Colonic mucosa (tissue), 4 donors: ENCODE measurements at regions not wholly inside any gene's neighbourhood (a gene's known extent, or its start where the extent isn't known, plus 50 kb on each side); places are given as distances from the start of the nearest gene placed in this dataset.

Experiments used
- DNase-seq: peaks from one replicate; pipeline ENCODE4 v3.0.0-alpha.2; 2020
- H3K27ac ChIP-seq: fragments of 200-600 bp; one replicate; pipeline ENCODE4 v1.8.0; 2021
- H3K27me3 ChIP-seq: fragments of 200-600 bp; one replicate; pipeline ENCODE4 v1.8.0; 2021
- H3K36me3 ChIP-seq: fragments of 200-600 bp; one replicate; pipeline ENCODE4 v1.8.0; 2021
- H3K4me1 ChIP-seq: fragments of 200-600 bp; one replicate; pipeline ENCODE4 v1.8.0; 2021; ENCODE audit warnings: mild to moderate bottlenecking
- H3K4me3 ChIP-seq: fragments of 200-600 bp; one replicate; pipeline ENCODE4 v1.8.0; 2021
- H3K9ac ChIP-seq, 2 donors: one replicate each; pipeline ENCODE4 v1.7.0; 2013; ENCODE audit warnings: control low read depth in 2 of 2, low read depth in 2 of 2, low read length in 2 of 2
- H3K9me3 ChIP-seq: fragments of 200-600 bp; one replicate; pipeline ENCODE4 v1.8.0; 2021
- intact Hi-C: fragments of 100-400 bp; cut with DNase I; formaldehyde crosslinking; loops from one replicate; pipeline ENCODE4 v1.14.1; 2022
- TF ChIP-seq, protein P1 (sequence below): fragments of 200-600 bp; IDR thresholded peaks from one replicate; pipeline ENCODE4 v1.8.0; 2022; ENCODE audit warnings: antibody characterized with exemption, mild to moderate bottlenecking
- donor health status: healthy.
- donor health status: DM: no; HTN: no; CAD: no.
- donor health status: DM: no; HTN: no; CAD: no.

DNA sequence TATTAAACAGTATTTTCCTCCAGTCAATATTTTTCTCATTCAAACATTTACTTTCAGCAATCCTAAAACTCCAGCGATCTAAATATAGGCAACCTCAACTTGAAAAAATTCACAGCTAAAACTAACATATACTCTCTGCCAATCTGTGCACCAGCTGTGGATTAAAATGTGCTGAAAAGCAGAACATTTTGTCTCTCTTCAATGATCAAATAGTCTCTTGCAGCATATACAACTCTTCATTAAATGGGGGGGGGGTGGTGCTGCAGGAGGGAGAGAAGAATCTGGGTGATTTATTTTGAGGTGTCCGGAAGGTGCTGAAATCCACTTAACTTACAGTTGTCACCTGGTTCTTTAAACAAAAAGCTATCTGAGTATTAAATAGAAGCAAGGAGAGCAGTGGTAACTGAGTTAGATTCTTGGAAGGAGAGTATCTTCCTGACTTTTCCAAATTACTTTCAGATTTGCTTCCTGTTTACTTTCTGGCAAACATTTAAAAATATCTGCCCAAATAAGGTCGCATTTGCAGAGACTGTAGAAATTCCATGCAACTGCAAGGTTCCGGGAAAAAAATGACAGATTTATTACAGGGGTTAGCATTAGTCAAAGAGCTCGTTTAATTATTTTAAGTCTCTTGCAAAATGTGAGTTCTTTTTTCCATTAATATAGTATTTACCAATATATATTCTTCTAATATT lies 904.7 kb upstream of the ACVR2A start:
- H3K4me3 ChIP-seq: no peak overlapping the region
- intact Hi-C loops: no loop called here
- H3K9ac ChIP-seq: no peak overlapping the region
- H3K4me1 ChIP-seq: no peaks in the 10 kb centered on the region
- no peaks in the 10 kb centered on the region for H3K27me3 ChIP-seq
- H3K36me3 ChIP-seq: no peaks in the 10 kb centered on the region
- TF ChIP-seq, protein P1, sequence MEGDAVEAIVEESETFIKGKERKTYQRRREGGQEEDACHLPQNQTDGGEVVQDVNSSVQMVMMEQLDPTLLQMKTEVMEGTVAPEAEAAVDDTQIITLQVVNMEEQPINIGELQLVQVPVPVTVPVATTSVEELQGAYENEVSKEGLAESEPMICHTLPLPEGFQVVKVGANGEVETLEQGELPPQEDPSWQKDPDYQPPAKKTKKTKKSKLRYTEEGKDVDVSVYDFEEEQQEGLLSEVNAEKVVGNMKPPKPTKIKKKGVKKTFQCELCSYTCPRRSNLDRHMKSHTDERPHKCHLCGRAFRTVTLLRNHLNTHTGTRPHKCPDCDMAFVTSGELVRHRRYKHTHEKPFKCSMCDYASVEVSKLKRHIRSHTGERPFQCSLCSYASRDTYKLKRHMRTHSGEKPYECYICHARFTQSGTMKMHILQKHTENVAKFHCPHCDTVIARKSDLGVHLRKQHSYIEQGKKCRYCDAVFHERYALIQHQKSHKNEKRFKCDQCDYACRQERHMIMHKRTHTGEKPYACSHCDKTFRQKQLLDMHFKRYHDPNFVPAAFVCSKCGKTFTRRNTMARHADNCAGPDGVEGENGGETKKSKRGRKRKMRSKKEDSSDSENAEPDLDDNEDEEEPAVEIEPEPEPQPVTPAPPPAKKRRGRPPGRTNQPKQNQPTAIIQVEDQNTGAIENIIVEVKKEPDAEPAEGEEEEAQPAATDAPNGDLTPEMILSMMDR: no peak
- no peaks in the 10 kb centered on the region for H3K9me3 ChIP-seq
- H3K27ac ChIP-seq: no peak overlapping the region
- no peak for DNase-seq

DNA sequence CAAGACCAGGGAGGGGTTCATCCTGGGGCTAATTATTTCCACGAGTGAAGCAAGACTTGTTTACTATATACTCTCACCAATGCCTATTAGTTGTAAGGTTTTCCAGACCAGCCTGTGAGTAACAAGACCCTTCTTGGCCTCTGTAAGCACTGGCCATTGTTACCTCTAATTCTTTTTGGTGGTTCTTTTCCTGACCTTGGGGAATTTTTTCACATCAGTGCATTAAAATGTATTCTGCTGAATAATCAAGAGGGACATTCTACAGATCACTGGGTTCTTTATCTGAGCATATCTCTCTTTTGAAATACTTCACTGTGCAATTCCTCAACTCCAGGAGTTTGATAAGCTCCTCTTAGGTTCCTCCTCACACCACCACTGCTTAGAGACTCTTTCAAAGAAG lies 909.9 kb upstream of the ACVR2A start:
- Histone ChIP-seq H3K9ac (no peak overlapping the region), H3K27me3 (no peaks in the 10 kb centered on the region), H3K36me3 (no peaks in the 10 kb centered on the region), H3K27ac (no peak overlapping the region), H3K4me3 (no peak overlapping the region), H3K9me3 (no peaks in the 10 kb centered on the region), H3K4me1 (no peaks in the 10 kb centered on the region)
- DNase-seq: no peak
- TF ChIP-seq, protein P1: no peak
- intact Hi-C loops: no loop called here

DNA sequence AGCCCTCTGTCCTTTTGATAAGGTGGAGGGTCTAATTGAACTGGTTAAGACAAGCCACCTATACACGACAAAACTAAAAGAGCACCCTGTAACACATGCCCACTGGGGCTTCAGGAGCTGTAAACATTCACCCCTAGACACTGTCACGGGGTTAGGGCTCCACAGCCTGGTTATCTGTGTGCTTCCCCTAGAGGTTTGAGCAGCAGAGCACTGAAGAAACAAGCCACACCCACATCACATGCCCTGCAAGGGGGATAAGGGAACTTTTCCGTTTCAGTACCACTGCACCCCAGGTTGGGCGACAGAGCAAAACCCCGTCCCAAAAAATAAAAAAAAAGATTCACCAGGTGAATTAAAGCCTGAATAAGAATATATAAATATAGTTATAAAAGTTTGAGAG lies 913.7 kb upstream of the ACVR2A start:
- no peaks in the 10 kb centered on the region for H3K36me3 ChIP-seq
- no peak for DNase-seq
- TF ChIP-seq, protein P1: no peak
- H3K27me3 ChIP-seq: no peaks in the 10 kb centered on the region
- H3K9me3 ChIP-seq: no peaks in the 10 kb centered on the region
- intact Hi-C loops: no loop called here
- H3K4me1 ChIP-seq: no peaks in the 10 kb centered on the region
- no peak overlapping the region for H3K9ac ChIP-seq
- no peak overlapping the region for H3K4me3 ChIP-seq
- H3K27ac ChIP-seq: no peak overlapping the region

DNA sequence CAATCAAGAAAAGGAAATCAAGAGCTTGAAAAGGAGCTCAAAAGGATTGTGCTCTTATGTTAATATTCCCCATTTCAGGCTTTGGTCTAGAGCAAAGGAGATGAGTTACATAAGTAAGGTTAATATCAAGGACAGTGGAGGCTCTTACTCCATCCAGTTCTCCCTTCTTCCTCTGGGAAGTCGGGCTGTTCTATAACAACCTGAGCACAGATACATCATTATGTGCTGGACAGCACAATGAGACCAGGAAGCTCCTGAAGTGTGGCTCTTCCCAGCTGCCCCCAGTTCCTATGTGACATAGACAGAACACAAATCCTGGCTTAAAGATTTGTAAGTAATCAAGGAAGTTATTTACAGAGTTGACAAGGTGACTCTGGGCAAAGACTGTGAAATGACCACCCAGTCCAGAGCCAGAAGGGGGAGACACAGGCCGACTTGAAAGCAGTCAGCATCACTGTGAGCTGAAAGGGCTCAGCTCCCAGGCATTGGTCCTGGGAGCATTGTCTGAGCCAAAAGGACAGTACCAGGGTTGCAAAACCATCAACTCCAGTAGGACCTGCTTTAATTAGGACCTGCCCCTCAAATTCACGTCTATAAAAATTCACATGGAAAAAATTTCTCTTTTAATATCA lies 917.6 kb upstream of the ACVR2A start:
- intact Hi-C loops: no loop called here
- TF ChIP-seq, protein P1: peak; percentile 25
- H3K4me3 ChIP-seq: no peak overlapping the region

DNA sequence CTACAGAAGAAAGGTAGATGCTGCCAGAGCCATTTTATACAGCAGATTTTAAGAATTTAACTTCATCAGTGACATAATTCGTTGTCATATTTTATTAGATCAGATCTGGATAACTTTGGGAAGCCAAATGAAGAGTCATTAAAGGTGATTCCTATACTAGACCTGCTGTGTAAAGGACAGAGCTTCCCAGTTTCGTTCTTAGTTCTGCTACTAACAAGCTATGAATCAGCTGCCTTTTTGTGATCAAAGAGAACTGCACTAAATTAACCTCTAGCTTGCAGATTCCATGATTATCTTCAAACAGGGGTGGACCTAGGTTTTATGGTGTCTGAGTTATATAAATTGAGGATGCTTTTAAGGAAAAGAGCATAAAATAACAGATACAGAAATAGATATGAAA lies 926.5 kb upstream of the ACVR2A start:
- peaks cover 5% of the 10 kb centered on the region for H3K4me1 ChIP-seq
- intact Hi-C loops: no loop called here
- no peak for DNase-seq
- no peak overlapping the region for H3K9ac ChIP-seq
- H3K9me3 ChIP-seq: no peaks in the 10 kb centered on the region
- H3K27ac ChIP-seq: no peak overlapping the region
- H3K36me3 ChIP-seq: no peaks in the 10 kb centered on the region
- no peak overlapping the region for H3K4me3 ChIP-seq
- TF ChIP-seq, protein P1: no peak
- no peaks in the 10 kb centered on the region for H3K27me3 ChIP-seq

More for the DNA sequence above, 917.6 kb upstream of the ACVR2A start:
- Histone ChIP-seq H3K27me3 (no peaks in the 10 kb centered on the region), H3K36me3 (no peaks in the 10 kb centered on the region), H3K27ac (no peak overlapping the region), H3K9me3 (no peaks in the 10 kb centered on the region), H3K9ac (no peak overlapping the region), H3K4me1 (no peaks in the 10 kb centered on the region)
- DNase-seq: peak; percentile 40
